NCI-H460 (cell line): ENCODE measurements at regions not wholly inside any gene's neighbourhood (a gene's known extent, or its start where the extent isn't known, plus 50 kb on each side); places are given as distances from the start of the nearest gene placed in this dataset.

ENCODE experiments used
- DNase-seq: peaks from one replicate; pipeline ENCODE4 v3.0.0-alpha.2; 2016; ENCODE audit warnings: low read depth; ENCODE audit errors: extremely low read depth

- DNase-seq, result no peak
These were observed 92.0 kb upstream of the PRSS58 start for GRCh38 chr7:142349670-142350405.

- no peak for DNase-seq
These were observed 91.1 kb upstream of the PRSS58 start for GRCh38 chr7:142348921-142349405.

GRCh38 chr7:142348100-142348499 is 90.2 kb upstream of the PRSS58 start:
- no peak for DNase-seq

- no peak for DNase-seq
These were observed 89.2 kb upstream of the PRSS58 start for GRCh38 chr7:142347091-142347490.

GRCh38 chr7:142345811-142346210 is 88.0 kb upstream of the PRSS58 start:
- no peak for DNase-seq

GRCh38 chr7:142338633-142339501 is 81.0 kb upstream of the PRSS58 start:
- peak; percentile 15 for DNase-seq

GRCh38 chr7:142337054-142338001 is 79.5 kb upstream of the PRSS58 start:
- DNase-seq, result no peak

GRCh38 chr7:142334806-142335205 is 76.9 kb upstream of the PRSS58 start:
- no peak for DNase-seq

GRCh38 chr7:142334236-142334635 is 76.4 kb upstream of the PRSS58 start:
- no peak for DNase-seq

GRCh38 chr7:142332421-142332820 is 74.6 kb upstream of the PRSS58 start:
- DNase-seq, result no peak

- DNase-seq, result no peak
These were observed 74.1 kb upstream of the PRSS58 start for GRCh38 chr7:142331941-142332340.

- no peak for DNase-seq
These were observed 71.4 kb upstream of the PRSS58 start for GRCh38 chr7:142329062-142329790.

- DNase-seq, result no peak
These were observed 70.7 kb upstream of the PRSS58 start for GRCh38 chr7:142328551-142328950.

- DNase-seq, result no peak
These were observed 70.0 kb upstream of the PRSS58 start for GRCh38 chr7:142327628-142328405.

GRCh38 chr7:142323706-142324105 is 65.8 kb upstream of the PRSS58 start:
- peak; percentile 13 for DNase-seq

GRCh38 chr7:142321391-142321790 is 63.5 kb upstream of the PRSS58 start:
- no peak for DNase-seq

GRCh38 chr7:142320883-142321282 is 63.0 kb upstream of the PRSS58 start:
- no peak for DNase-seq

GRCh38 chr7:142319970-142320369 is 62.1 kb upstream of the PRSS58 start:
- DNase-seq, result no peak

- DNase-seq, result no peak
These were observed 56.4 kb upstream of the PRSS58 start for GRCh38 chr7:142314281-142314680.
